HepG2 (cell line): ENCODE measurements at regions not wholly inside any gene's neighbourhood (a gene's known extent, or its start where the extent isn't known, plus 50 kb on each side); places are given as distances from the start of the nearest gene placed in this dataset.
"Not testable (repeated sequence)": the region's sequence is repeated elsewhere in the genome, so short reads cannot be mapped to it uniquely, and the experiment has no call there.

Source experiments
- ATAC-seq: fragments of 200-7000 bp; cut with Tn5 transposase; 3 replicates; pipeline ENCODE4 v1.9.1; 2020; ENCODE audit warnings: mild to moderate bottlenecking, moderate library complexity
- BruUV-seq: library from RNA; stranded (reverse); fragments of 400-500 nt; replicated peaks from 2 replicates; lab custom pipeline; 2021; lab: Mats Ljungman, UMichigan
- CTCF ChIA-PET: fragments of 300-600 bp; formaldehyde crosslinking; extraction: SDS; loops from one replicate; lab custom pipeline; 2021; ENCODE audit warnings: low total read pairs, inconsistent platforms, low intra/inter-chr PET ratio; lab: Yijun Ruan, JAX
- POLR2A ChIA-PET: fragments of 350-600 bp; sonication (Branson Sonifier 250); formaldehyde crosslinking; loops from one replicate; lab custom pipeline; 2020; ENCODE audit warnings: antibody characterized with exemption, inconsistent platforms; lab: Yijun Ruan, JAX
- DNase-seq: peaks from one replicate; pipeline ENCODE4 v3.0.0-alpha.2; 2015; ENCODE audit warnings: low spot score
- FAIRE-seq: peaks from 3 replicates; lab custom pipeline; 2011; peaks lifted over from hg19 to GRCh38; lab: Jason Lieb, UNC
- H2AFZ ChIP-seq: one replicate; pipeline ENCODE4 v1.6.1; 2011; ENCODE audit warnings: low read length, inconsistent platforms
- H3K27ac ChIP-seq: fragments of 300-600 bp; 3 replicates; pipeline ENCODE4 v1.8.0; 2011; ENCODE audit warnings: mixed run types, mild to moderate bottlenecking, mixed read lengths, low read length, inconsistent platforms; ENCODE audit not compliant: insufficient read depth; ENCODE audit errors: extremely low read length
- H3K27me3 ChIP-seq, 2 experiments: fragments of 200-600 bp in 1 of 2; 2 replicates in 1 of 2; 3 replicates in 1 of 2; pipeline versions ENCODE4 v1.6.0 to v1.8.0; 2011; ENCODE audit warnings: low read length in 2 of 2, mild to moderate bottlenecking in 2 of 2, moderate library complexity in 2 of 2, inconsistent platforms in 1 of 2; ENCODE audit not compliant: insufficient read depth in 2 of 2, control insufficient read depth in 1 of 2
- H3K36me3 ChIP-seq, 2 experiments: fragments of 200-600 bp in 1 of 2; replicated peaks in 1 of 2; 2 replicates in 1 of 2; 3 replicates in 1 of 2; pipeline versions ENCODE4 v1.5.1 to v1.8.0; 2011; ENCODE audit warnings: low read length in 2 of 2, inconsistent platforms in 1 of 2; ENCODE audit not compliant: insufficient read depth in 2 of 2, control insufficient read depth in 1 of 2
- H3K4me1 ChIP-seq: 2 replicates; pipeline ENCODE4 v1.5.1; 2012; ENCODE audit warnings: low read length, inconsistent platforms; ENCODE audit not compliant: insufficient read depth
- H3K4me2 ChIP-seq: 2 replicates; pipeline ENCODE4 v1.6.0; 2011; ENCODE audit warnings: low read depth, low read length, inconsistent platforms
- H3K4me3 ChIP-seq, 3 experiments: fragments of 200-600 bp in 1 of 3; sonication (generic), shearing (Covaris generic) in 1 of 3; replicated peaks in 1 of 3; 2 replicates each; pipeline ENCODE4 v1.5.1; 2011 to 2016; ENCODE audit warnings: low read length in 3 of 3, inconsistent platforms in 2 of 3, low read depth in 2 of 3, mild to moderate bottlenecking in 2 of 3, control low read depth in 1 of 3, mixed read lengths in 1 of 3; ENCODE audit not compliant: insufficient read depth in 1 of 3
- H3K79me2 ChIP-seq: one replicate; pipeline ENCODE4 v1.6.1; 2011; ENCODE audit warnings: low read length, inconsistent platforms; ENCODE audit not compliant: insufficient read depth
- H3K9ac ChIP-seq: 2 replicates; pipeline ENCODE4 v1.6.0; 2011; ENCODE audit warnings: mild to moderate bottlenecking, low read depth, low read length, inconsistent platforms; ENCODE audit not compliant: insufficient read depth
- H3K9me3 ChIP-seq: 2 replicates; pipeline ENCODE4 v1.5.1; 2012; ENCODE audit warnings: mild to moderate bottlenecking, low read length
- H4K20me1 ChIP-seq: 2 replicates; pipeline ENCODE4 v1.6.0; 2011; ENCODE audit warnings: inconsistent platforms, mild to moderate bottlenecking, low read length, moderate library complexity; ENCODE audit not compliant: insufficient read depth
- BORCS8-MEF2B ChIP-seq: sonication (generic); formaldehyde crosslinking; IDR thresholded peaks from 2 replicates; pipeline ENCODE4 v1.8.0; 2022; ENCODE audit warnings: mild to moderate bottlenecking, missing genetic modification reagents
- CEBPB ChIP-seq: IDR thresholded peaks from 2 replicates; pipeline ENCODE4 v1.6.1; 2011; ENCODE audit warnings: low read depth, low read length, improper control_type of control experiment, borderline replicate concordance
- SOX6 ChIP-seq, 2 experiments: fragments of 450-650 bp in 1 of 2; sonication (generic) in 1 of 2; formaldehyde crosslinking in 1 of 2; IDR thresholded peaks; 2 replicates each; pipeline versions ENCODE4 v1.4.0 to v1.6.1; 2017 to 2020; ENCODE audit warnings: antibody characterized with exemption in 1 of 2, mild to moderate bottlenecking in 1 of 2, missing genetic modification reagents in 1 of 2
- SRF ChIP-seq: IDR thresholded peaks from 2 replicates; pipeline ENCODE4 v1.6.1; 2011; ENCODE audit warnings: mild to moderate bottlenecking, low read depth, low read length, moderate library complexity
- SRSF1 ChIP-seq: fragments of 200-400 bp; formaldehyde crosslinking; optimal IDR thresholded peaks from 2 replicates; pipeline ENCODE3; 2017; ENCODE audit warnings: mild to moderate bottlenecking, low read depth, low read length, moderate library complexity
- ZNF121 ChIP-seq: sonication (generic); formaldehyde crosslinking; IDR thresholded peaks from 2 replicates; pipeline ENCODE4 v1.5.0; 2020; ENCODE audit warnings: mild to moderate bottlenecking, missing genetic modification reagents
- ZNF644 ChIP-seq: IDR thresholded peaks from 2 replicates; pipeline ENCODE4 v1.6.1; 2016; ENCODE audit warnings: low read depth
- WGBS: methylation state at CpG from one replicate; pipeline ENCODE4 v1.1.6; 2017; ENCODE audit warnings: low lambda C conversion rate; 5-methylcytosine and 5-hydroxymethylcytosine counted together
- in situ Hi-C: cut with HindIII; loops from 2 replicates; pipeline ENCODE4 v1.10.0; 2017; ENCODE audit warnings: low pct_unique_long_range_greater_than_20kb; ENCODE audit not compliant: extremely low pct_ligation_motif_present
- intact Hi-C: fragments of 100-400 bp; cut with micrococcal nuclease; formaldehyde crosslinking; loops from one replicate; pipeline ENCODE4 v1.10.0; 2022; ENCODE audit not compliant: unreplicated experiment
- TF ChIP-seq, protein P1 (sequence below): sonication (generic); formaldehyde crosslinking; IDR thresholded peaks from 2 replicates; pipeline ENCODE4 v1.5.0; 2020; ENCODE audit warnings: missing genetic modification reagents, mild to moderate bottlenecking, borderline replicate concordance
- TF ChIP-seq, protein P2 (sequence below): sonication (generic); formaldehyde crosslinking; IDR thresholded peaks from 2 replicates; pipeline ENCODE4 v1.4.0; 2020; ENCODE audit warnings: missing genetic modification reagents, borderline replicate concordance
- TF ChIP-seq, protein P3 (sequence below): sonication (generic); formaldehyde crosslinking; IDR thresholded peaks from 2 replicates; pipeline ENCODE4 v1.5.1; 2020; ENCODE audit warnings: mild to moderate bottlenecking, missing genetic modification reagents

DNA sequence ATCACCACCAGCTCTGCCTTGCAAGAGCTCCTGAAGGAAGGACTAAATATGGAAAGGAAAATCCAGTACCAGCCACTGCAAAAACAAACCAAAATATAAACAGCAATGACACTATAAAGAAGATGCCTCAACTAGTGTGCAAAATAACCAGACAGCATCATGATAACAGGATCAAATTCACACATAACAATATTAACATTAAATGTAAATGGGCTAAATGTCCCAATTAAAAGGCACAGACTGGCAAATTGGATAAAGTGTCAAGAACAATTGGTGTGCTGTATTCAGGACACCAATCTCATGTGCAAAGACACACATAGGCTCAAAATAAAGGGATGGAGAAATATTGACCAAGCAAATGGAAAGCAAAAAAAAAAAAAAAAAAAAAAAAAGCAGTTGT, 629.8 kb downstream of the CETN3 start:
- intact Hi-C loops, POLR2A ChIA-PET, in situ Hi-C loops, H3K27me3 ChIP-seq, H3K27ac ChIP-seq, H3K4me1 ChIP-seq, H3K4me3 ChIP-seq, FAIRE-seq, H4K20me1 ChIP-seq, H3K36me3 ChIP-seq, H2AFZ ChIP-seq, H3K9ac ChIP-seq, DNase-seq, BruUV-seq, H3K79me2 ChIP-seq, ATAC-seq, H3K4me2 ChIP-seq, CTCF ChIA-PET: not testable (repeated sequence)
- peaks cover 65% of the 10 kb centered on the region for H3K9me3 ChIP-seq

DNA sequence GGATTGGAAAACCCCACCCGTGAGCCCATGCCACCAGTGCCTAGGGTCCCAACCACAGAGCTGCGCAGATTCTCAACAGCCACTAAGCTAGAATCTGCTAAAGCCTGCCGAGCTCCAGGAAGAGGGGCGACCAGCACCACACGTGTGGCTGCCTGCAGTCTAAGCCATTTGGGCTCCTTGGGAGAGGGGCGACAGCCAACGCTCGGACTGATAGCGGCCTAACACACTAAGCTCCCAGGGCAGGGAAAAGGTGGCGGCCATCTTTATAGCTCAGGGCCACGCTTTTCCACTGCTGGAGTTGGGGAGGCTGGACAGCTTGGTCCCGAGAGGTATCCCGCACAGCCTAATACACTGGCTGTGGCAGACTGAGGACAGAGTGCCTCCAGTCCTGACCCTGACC, 631.8 kb downstream of the CETN3 start:
- H3K4me3 ChIP-seq = no peak overlapping the region
- BruUV-seq = no TSS peak
- ChIA-PET POLR2A (no interaction called here), CTCF (no interaction called here)
- ATAC-seq = no peak
- WGBS = no CpG with 5 or more reads among the region's 13 CpGs
- H3K4me1 ChIP-seq = no peaks in the 10 kb centered on the region
- no peak overlapping the region for H3K4me2 ChIP-seq
- DNase-seq = no peak
- no peak overlapping the region for H3K27ac ChIP-seq
- in situ Hi-C loops = no loop called here
- H3K36me3 ChIP-seq = no peaks in the 10 kb centered on the region
- no peaks in the 10 kb centered on the region for H3K79me2 ChIP-seq
- FAIRE-seq = no peak
- H3K9me3 ChIP-seq = peaks cover 66% of the 10 kb centered on the region
- no peak overlapping the region for H3K9ac ChIP-seq
- intact Hi-C loops = no loop called here
- H2AFZ ChIP-seq = no peak overlapping the region
- H3K27me3 ChIP-seq = no peaks in the 10 kb centered on the region
- no peaks in the 10 kb centered on the region for H4K20me1 ChIP-seq
- TF ChIP-seq CEBPB (no peak), ZNF644 (CRISPR knock-in tag) (no peak), ZNF121 (no peak), SRSF1 (no peak), SRF (no peak), SOX6 (IDR thresholded peaks at IDR 0.05) (no peak), SOX6 (CRISPR knock-in tag; IDR thresholded peaks at IDR 0.05) (no peak), BORCS8-MEF2B (CRISPR knock-in tag) (no peak)
- TF ChIP-seq, protein P1, sequence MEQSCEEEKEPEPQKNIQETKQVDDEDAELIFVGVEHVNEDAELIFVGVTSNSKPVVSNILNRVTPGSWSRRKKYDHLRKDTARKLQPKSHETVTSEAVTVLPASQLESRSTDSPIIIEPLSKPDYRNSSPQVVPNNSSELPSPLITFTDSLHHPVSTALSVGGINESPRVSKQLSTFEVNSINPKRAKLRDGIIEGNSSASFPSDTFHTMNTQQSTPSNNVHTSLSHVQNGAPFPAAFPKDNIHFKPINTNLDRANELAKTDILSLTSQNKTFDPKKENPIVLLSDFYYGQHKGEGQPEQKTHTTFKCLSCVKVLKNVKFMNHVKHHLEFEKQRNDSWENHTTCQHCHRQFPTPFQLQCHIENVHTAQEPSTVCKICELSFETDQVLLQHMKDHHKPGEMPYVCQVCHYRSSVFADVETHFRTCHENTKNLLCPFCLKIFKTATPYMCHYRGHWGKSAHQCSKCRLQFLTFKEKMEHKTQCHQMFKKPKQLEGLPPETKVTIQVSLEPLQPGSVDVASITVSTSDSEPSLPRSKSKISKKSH (CRISPR knock-in tag) = no peak
- TF ChIP-seq, protein P2, sequence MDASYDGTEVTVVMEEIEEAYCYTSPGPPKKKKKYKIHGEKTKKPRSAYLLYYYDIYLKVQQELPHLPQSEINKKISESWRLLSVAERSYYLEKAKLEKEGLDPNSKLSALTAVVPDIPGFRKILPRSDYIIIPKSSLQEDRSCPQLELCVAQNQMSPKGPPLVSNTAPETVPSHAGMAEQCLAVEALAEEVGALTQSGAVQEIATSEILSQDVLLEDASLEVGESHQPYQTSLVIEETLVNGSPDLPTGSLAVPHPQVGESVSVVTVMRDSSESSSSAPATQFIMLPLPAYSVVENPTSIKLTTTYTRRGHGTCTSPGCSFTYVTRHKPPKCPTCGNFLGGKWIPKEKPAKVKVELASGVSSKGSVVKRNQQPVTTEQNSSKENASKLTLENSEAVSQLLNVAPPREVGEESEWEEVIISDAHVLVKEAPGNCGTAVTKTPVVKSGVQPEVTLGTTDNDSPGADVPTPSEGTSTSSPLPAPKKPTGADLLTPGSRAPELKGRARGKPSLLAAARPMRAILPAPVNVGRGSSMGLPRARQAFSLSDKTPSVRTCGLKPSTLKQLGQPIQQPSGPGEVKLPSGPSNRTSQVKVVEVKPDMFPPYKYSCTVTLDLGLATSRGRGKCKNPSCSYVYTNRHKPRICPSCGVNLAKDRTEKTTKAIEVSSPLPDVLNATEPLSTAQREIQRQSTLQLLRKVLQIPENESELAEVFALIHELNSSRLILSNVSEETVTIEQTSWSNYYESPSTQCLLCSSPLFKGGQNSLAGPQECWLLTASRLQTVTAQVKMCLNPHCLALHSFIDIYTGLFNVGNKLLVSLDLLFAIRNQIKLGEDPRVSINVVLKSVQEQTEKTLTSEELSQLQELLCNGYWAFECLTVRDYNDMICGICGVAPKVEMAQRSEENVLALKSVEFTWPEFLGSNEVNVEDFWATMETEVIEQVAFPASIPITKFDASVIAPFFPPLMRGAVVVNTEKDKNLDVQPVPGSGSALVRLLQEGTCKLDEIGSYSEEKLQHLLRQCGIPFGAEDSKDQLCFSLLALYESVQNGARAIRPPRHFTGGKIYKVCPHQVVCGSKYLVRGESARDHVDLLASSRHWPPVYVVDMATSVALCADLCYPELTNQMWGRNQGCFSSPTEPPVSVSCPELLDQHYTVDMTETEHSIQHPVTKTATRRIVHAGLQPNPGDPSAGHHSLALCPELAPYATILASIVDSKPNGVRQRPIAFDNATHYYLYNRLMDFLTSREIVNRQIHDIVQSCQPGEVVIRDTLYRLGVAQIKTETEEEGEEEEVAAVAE (CRISPR knock-in tag) = no peak
- TF ChIP-seq, protein P3, sequence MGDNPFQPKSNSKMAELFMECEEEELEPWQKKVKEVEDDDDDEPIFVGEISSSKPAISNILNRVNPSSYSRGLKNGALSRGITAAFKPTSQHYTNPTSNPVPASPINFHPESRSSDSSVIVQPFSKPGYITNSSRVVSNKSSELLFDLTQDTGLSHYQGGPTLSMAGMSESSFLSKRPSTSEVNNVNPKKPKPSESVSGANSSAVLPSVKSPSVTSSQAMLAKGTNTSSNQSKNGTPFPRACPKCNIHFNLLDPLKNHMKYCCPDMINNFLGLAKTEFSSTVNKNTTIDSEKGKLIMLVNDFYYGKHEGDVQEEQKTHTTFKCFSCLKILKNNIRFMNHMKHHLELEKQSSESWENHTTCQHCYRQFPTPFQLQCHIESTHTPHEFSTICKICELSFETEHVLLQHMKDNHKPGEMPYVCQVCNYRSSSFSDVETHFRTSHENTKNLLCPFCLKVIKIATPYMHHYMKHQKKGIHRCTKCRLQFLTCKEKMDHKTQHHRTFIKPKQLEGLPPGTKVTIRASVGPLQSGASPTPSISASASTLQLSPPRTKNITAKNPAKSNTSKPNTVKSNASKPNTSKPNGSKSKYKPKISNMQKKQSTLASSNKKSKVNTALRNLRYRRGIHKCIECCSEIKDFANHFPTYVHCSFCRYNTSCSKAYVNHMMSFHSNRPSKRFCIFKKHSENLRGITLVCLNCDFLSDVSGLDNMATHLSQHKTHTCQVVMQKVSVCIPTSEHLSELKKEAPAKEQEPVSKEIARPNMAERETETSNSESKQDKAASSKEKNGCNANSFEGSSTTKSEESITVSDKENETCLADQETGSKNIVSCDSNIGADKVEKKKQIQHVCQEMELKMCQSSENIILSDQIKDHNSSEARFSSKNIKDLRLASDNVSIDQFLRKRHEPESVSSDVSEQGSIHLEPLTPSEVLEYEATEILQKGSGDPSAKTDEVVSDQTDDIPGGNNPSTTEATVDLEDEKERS (CRISPR knock-in tag) = no peak
